Activated effector memory CD4-positive, alpha-beta T cell treated with anti-CD3 and anti-CD28 coated beads, Interleukin-2, amount 50 U/mL, for 16 hours (primary cell): ENCODE measurements at regions not wholly inside any gene's neighbourhood (a gene's known extent, or its start where the extent isn't known, plus 50 kb on each side); places are given as distances from the start of the nearest gene placed in this dataset.
"Not testable (repeated sequence)": the region's sequence is repeated elsewhere in the genome, so short reads cannot be mapped to it uniquely, and the experiment has no call there.

Source experiments
- DNase-seq: peaks from one replicate; pipeline ENCODE4 v3.0.0-alpha.2; 2020

GRCh38 chr4:177494791-177495190 is 52.6 kb upstream of the AGA start:
- no peak for DNase-seq

DNA sequence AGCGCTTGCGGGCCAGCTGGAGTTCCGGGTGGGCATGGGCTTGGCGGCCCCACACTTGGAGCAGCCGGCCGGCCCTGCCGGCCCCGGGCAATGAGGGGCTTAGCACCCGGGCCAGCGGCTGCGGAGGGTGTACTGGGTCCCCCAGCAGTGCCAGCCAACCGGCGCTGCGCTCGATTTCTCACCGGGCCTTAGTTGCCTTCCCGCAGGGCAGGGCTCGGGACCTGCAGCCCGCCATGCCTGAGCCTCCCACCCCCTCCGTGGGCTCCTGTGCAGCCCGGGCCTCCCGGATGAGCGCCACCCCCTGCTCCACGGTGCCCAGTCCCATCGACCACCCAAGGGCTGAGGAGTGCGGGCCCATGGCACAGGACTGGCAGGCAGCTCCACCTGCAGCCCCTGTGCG is 53.4 kb upstream of the AGA start:
- not testable (repeated sequence) for DNase-seq

- DNase-seq, result no peak
Observed at GRCh38 chr4:177499537-177499936, 57.3 kb upstream of the AGA start.

- DNase-seq, result no peak
Observed at GRCh38 chr4:177505171-177505615, 63.0 kb upstream of the AGA start.

DNA sequence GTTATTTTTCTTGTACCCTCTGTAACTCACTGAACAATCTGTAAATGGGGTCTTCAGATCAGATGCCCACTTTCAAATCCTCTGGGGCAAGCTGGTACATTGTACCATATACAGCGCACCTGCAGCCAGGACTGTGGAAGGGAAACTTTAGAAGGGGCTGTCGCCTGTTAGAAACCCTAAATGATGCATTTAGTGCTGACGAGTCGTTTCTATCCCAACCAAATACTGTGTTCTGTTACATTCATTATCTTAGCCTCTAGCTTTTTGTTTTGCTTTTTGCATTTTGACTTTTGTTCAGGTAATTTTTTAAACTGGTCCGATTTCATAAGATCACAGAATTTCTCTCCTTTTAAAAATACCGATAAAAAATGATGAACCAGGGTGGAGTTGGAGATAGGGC is 66.4 kb upstream of the AGA start:
- no peak for DNase-seq

- no peak for DNase-seq
Observed at GRCh38 chr4:177509226-177509745, 67.0 kb upstream of the AGA start.

DNA sequence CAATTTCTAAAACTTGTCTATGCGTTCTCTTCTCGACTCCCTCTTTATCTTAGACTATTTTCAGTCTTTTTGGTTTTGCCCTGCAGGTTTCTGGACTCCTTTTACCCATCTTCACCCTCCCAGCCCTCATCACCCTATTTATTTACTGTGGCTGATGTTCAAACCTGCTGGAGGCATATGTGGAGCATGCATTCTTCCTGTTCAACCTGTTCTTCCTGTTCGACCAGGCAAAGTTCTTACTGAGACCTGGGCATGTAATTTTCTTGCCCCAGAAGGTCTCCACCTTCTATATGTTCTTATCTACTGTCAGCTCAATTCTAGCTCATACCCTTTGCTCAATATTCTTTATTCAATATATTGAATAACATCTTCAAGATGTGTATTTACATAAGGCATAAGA is 69.4 kb upstream of the AGA start:
- no peak for DNase-seq

DNA sequence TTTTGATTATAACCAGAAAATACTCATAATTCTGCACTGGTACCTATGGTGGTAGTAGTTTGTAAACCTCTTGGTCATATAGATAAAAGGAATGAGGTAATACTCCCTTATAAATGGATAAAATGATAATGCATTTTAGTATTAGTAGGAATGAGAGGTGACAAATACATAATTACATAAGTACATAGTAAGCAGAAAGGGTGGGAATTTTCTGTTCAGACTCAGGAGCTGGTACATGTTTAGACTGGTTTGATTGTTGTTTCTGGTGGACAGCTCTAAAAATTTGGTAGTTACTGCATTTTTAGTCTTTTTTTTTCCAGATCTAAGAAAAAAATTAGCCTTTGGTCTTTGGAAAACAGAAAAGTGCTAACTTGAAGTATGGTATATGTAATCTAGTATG is 70.4 kb upstream of the AGA start:
- DNase-seq, result no peak

DNA sequence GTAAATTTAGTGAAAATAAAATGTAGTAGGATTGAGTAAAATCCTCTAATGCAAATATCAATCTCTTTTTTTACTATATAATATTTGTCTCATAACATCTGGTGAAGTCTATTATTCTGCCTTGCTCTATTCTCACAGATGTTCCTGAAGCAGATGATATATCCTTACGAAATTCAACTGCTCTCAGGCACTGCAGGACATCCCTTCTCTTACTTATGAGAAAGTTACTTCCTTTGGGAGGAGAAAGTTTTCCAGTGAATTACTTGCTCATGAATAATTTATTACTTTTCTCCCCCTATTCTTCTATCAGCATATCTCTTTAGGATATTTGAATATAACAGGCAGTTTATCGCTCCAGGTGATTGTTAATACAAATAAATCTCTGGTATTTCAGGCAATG is 75.6 kb upstream of the AGA start:
- no peak for DNase-seq

- no peak for DNase-seq
Observed at GRCh38 chr4:177519481-177520260, 77.4 kb upstream of the AGA start.

GRCh38 chr4:177528620-177529019 is 86.4 kb upstream of the AGA start:
- no peak for DNase-seq

DNA sequence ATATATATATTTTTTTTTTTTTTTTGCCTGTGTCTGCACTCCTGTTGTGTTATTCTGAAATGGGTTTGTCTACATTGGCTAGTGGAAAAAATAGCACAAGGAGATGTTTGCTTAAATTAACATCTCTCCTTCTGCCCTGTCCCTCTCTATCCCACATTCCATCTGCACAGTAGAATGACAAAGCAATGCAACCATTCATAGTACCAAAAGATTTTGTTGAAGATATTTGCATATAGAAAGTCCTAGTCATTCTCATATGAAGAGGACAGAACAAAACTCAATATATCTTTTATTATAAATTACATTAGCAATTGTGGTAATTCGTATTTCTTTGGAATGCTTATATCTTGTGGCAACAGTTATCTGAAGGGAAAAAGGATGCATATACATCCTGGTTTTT is 88.3 kb upstream of the AGA start:
- DNase-seq, result no peak

DNA sequence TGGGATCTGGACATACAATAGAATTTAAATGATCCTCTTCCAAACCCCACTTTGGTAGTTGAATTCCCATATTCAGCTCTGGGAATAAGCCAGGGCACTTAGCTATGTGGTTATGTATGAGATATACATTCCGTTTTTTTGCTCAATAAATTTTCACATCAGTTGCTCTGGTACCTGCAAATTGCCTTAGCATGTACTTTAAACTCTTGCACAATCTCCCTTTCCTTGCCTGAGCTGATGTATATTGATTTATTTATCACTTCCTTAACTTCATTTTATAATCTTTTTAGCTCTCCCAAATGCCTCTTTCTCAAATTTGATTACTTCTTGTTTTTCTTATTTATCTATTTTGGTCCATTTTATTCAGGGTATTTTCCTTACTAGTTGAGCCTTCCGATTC is 90.1 kb upstream of the AGA start:
- DNase-seq, result no peak

GRCh38 chr4:177534841-177535240 is 92.6 kb upstream of the AGA start:
- DNase-seq, result not testable (repeated sequence)

DNA sequence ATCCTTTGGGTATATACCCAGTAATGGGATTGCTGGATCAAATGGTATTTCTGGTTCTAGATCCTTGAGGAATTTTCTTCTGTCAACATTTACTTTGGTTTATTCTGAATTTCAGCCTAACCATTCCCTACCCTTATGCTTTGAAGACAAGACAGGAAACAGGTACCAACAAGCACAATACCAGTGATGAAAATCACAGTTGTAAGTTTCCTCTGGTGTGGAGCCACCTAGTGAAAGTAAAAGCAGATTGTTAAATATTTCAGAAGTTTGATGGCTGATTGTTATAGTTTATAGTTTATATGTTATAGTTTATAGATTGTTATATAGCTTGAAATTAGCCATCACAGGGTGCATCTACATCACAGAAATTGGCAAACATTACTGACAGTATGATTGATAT is 104.5 kb upstream of the AGA start:
- no peak for DNase-seq

GRCh38 chr4:177547985-177548384 is 105.7 kb upstream of the AGA start:
- no peak for DNase-seq

GRCh38 chr4:177555007-177555574 is 112.9 kb upstream of the AGA start:
- no peak for DNase-seq

DNA sequence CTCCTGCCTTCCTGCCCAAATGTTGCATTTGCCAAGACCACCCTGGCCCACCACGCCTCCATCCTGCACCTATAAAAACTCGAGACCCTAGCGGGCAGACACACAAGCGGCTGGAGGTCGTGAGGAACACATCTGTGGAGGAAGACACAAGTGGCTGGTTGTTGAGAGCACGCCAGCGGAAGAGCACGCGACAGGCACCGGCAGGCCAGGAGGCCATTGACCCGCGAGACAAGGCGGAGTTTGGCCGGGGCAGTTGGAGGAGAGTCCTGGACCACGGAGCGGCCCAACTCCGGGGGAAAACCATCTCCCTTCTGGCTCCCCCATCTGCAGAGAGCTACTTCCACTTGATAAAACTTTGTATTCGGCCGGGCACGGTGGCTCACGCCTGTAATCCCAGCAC is 115.2 kb upstream of the AGA start:
- no peak for DNase-seq

GRCh38 chr4:177558995-177559394 is 116.8 kb upstream of the AGA start:
- no peak for DNase-seq

- DNase-seq, result no peak
Observed at GRCh38 chr4:177562163-177562562, 119.9 kb upstream of the AGA start.

DNA sequence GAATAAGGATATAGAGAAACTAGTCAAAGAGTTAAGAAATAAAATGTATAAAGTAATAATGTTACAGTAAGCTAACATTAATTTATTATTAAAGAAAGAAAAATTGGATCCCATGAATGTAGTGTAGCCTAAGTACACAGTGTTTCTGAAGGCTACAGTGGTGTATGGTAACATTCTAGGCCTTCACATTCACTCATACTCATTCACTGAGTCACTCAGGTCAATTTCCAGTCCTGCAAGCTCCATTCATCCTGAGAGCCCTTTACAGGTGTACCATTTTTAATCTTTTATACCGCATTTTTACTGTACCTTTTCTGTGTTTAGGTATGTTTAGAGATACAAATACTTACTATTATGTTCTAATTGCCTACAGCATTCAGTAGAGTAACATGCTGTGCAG is 120.6 kb upstream of the AGA start:
- DNase-seq, result no peak

DNA sequence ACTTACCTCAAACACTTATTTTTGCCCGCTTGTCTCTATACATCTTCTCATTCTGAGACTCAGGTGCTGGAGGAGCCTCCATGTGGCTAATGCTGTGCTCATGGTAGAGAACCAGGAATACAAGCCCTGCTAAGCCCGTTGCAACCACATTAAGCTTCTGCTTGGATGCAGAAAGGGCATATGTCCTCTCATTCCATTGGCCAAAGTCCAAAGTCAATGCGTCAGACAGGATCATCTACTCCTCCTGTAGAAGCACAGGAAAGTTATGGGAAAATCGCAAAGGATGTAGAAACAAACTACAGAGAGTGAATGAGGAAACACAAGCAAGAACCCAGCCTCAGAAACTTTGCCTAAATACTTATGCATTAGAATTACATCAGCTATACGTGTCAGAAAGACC is 124.5 kb upstream of the AGA start:
- no peak for DNase-seq

DNA sequence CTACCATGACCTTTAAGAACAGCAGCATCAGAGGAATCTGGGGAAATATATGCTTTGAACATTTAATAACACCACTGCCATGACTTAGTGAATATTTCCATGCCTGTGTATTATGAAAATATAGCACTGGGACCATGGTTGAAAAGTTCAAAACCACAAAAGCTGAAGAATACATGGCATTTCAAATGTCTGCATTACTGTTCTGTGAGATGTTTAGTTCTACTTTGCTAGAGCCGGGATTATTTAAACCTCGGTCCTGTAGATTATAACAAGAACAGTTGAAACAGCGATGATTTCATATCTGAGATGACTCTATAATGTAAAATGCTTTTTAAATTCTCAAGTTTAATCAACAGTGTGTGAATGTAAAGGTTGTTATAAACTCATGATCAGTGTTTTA is 126.7 kb upstream of the AGA start:
- no peak for DNase-seq

GRCh38 chr4:177569434-177569833 is 127.2 kb upstream of the AGA start:
- DNase-seq, result no peak

- DNase-seq, result no peak
Observed at GRCh38 chr4:177573507-177573906, 131.3 kb upstream of the AGA start.
